Activated CD4-positive, alpha-beta T cell treated with anti-CD3 and anti-CD28 coated beads, Interleukin-2, Interleukin-6, amounts not matched to agents 100 ng/mL and 50 ng/mL, durations not matched to agents 16 hours and 8 hours (primary cell): ENCODE measurements at regions not wholly inside any gene's neighbourhood (a gene's known extent, or its start where the extent isn't known, plus 50 kb on each side); places are given as distances from the start of the nearest gene placed in this dataset.

Experiments used
- DNase-seq: peaks from one replicate; pipeline ENCODE4 v3.0.0-alpha.2; 2020

DNA sequence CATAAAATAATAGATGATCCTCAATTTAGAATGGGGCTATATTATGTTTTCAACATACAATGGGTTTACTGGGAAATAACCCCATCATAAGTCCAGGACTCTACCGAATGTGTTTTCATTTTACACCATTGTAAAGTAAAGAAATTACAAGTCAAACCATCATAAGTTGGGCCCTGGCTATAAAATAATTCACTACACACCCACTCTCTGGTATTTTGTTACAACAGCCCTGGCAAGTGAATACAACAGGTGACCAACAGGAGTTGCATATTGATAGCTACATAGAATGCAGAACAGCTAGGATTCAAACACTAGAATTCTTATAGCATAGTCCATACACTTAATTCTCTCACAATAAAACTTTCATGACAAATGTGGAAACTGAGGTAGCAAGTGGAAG lies 673.0 kb upstream of the CA10 start:
- DNase-seq: no peak

DNA sequence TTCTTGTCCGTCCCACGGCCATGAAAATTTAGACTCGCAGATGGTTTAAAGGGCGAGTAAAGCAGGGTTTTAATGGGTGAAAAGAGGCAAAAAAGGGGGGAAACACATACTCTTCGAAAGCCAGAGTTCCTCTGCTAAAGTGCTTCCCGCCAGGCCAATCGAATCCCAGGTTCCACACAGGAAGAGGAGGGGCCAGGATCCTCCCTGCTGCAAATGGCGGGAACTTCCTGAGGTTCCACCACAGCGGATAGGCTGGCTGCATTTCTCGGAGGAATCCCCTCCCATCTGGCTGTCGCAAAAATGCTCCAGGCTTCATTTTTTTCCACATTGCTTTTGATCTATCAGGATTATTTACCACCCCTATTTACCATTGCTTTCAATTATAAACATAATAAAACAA lies 670.1 kb upstream of the CA10 start:
- DNase-seq: no peak

DNA sequence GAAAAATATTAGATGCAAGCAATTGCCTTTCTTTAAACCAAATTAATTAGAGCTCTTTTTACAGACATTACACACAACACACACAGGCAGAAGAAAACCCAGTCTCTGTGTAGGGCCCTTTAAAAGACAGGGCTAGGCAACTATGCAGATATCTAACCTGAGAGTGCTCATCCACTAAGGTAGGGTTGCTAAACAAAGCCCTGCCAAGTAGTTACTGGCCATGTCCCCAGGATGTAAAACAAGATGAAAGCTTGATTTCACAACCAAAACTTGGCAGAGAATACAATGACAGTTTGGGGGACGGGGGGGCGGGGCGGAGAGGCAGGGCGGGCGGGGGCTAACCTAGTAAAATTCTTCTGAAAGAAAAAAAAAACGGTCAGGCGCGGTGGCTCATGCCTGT lies 669.0 kb upstream of the CA10 start:
- no peak for DNase-seq

- no peak for DNase-seq
Measured at GRCh38 chr17:52824542-52824941, 666.0 kb upstream of the CA10 start.

GRCh38 chr17:52823155-52823554 lies 664.6 kb upstream of the CA10 start:
- DNase-seq: no peak

DNA sequence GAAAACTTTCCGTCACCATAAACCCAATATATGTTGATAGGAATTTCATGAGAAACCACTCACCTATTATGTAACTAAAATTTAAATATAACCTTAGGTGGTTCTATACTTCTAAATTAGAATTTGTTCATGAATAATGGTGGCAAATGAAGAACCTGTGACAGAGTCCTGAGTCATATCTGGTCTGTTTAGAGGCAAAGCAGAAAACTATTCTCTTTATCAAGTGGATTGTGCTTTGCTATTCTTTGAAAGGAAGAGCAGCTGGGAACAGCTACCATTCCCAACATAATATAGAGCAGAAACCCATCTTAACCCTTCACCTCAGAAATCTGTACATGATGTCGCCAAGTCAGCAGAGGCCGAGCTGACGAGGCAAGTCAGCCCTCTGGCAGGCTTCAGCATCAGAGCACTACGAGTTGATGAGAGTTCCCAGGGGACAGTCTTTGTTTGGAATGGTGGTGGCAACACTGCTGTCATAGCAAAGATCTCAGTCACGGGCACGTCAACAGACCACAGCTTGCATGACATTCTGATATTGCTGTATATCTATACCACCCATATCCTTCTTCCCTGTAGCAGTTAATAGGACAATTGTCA lies 631.9 kb upstream of the CA10 start:
- DNase-seq: no peak

DNA sequence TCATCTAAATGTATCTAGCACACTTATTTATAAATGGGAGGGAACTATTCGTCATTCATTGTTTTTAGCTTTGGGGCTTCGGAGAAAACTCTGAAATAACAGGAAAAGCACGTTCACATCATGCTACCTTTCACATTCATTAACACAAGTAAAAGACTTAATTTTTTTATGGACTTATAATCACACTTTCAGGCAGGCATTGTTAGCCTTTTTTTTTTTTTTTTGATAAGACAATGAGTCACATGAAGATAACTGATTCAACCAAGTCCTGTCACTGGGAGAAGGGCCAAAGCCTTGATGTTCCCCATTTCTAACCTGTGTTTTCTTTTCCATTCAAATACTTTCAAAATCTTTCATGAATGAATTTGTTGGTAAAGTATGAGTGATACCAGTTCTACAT lies 631.3 kb upstream of the CA10 start:
- no peak for DNase-seq

GRCh38 chr17:52776234-52776633 lies 617.7 kb upstream of the CA10 start:
- no peak for DNase-seq

GRCh38 chr17:52762794-52763167 lies 604.3 kb upstream of the CA10 start:
- DNase-seq: no peak

GRCh38 chr17:52762147-52762793 lies 603.8 kb upstream of the CA10 start:
- DNase-seq: no peak

DNA sequence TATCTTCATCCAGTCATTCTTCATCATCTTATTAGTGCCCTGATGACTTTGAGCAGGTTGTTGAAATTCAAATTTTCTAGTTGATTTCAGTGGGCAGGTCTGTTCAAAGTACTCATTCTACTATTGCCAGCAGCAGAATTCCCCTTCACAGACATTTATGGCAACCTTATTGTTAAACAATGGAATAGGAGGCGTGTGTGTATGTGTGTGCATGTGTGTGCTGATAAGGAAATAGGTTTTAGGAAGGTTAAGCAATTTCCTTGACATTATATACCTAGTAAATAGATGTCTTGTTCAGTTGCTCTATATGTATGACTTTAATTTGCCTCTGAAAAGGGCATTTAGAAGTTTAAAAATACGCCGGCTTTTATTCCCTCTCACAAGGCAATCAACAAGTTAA lies 601.4 kb upstream of the CA10 start:
- DNase-seq: no peak

DNA sequence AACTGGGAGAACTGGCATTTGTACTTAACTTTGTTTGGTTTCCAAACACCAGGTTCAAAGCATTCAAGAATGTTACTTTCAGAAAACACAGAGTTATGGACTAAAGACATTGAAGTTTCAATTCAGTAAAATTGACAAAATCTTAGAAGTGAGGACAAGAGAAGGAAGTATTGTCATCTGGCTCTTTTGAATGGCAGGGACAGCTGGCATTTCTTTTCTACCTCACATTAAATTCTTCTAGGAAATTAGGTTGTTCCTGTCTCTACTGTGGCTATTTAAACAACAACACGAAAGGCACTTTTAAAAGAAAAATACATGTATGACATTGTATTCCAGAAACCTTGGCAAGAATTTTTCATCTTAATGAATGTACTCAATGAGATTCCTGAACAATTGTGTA lies 600.0 kb upstream of the CA10 start:
- DNase-seq: no peak

- no peak for DNase-seq
Measured at GRCh38 chr17:52756746-52757145, 598.2 kb upstream of the CA10 start.

GRCh38 chr17:52754838-52755237 lies 596.3 kb upstream of the CA10 start:
- no peak for DNase-seq

DNA sequence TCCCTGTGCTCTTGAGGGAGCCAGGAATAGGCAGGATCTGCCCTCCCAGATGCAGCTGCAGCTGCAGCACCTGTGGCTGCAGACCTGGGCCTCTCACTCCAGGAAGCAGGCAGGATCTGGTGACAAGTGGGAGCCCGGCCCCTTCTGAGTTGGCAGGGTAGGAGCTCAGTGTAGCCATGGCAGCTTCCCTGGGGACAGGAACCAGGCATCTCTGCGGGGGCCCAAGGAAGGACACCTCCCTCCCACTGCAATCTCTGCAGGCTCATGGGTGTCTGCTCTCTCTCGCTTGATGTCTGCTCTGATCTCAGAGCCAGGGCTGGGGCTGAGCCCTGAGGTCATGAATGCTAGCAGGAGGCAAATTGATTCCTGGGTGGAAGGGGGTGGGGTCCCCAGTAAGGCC lies 592.5 kb upstream of the CA10 start:
- DNase-seq: no peak

DNA sequence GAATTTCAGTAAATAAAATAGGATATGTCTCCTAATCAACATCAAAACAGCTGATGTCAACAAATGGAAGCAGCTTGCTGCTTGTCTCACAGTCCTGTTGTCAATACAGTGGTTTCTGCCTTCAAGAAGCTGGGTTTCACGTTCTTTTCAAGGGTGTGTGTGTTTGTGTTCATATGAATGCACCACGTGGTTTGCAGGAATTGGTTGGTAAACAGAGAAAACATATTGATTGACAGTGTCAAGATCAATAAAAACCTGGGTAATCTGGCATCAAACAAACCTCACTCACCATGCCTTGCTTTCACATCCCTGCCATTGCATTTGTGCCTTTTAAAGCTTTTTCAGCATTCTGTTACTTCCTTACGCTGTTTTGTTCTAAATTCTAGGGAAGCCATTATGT lies 585.7 kb upstream of the CA10 start:
- no peak for DNase-seq

DNA sequence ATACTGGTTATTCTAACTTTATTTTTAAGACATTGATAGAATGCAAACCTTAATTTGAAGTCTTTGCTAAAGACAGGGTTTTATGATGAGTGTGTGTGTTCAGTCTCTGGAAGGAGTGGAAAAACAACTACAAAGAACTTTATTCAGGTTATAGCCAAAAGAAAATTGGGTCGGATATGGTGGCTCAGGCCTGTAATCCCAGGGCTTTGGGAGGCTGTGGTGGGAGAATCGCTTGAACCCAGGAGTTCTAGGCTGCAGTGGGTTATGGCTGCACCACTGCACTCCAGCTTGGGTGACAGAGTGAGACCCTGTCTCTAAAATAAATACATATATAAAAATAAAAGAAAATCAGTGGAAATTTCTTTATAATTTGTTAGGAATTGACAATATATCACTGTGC lies 581.5 kb upstream of the CA10 start:
- DNase-seq: no peak

GRCh38 chr17:52738791-52739190 lies 580.3 kb upstream of the CA10 start:
- DNase-seq: no peak

DNA sequence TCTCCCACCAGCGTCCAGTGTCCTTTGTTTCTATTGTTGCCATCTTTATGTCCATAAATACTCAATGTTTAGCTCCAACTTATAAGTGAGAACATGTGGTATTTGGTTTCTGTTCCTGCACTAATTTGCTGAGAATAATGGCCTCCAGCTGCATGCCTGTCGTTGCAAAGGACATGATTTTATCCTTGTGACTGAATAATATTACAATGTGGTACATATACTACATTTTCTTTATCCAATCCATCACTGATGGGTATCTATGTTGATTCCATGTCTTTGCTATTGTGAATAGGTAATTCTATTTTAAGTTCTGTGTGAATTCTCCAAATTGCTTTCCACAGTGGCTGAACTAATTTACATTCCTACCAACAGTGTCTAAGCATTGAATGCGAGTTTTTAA lies 578.6 kb upstream of the CA10 start:
- no peak for DNase-seq

DNA sequence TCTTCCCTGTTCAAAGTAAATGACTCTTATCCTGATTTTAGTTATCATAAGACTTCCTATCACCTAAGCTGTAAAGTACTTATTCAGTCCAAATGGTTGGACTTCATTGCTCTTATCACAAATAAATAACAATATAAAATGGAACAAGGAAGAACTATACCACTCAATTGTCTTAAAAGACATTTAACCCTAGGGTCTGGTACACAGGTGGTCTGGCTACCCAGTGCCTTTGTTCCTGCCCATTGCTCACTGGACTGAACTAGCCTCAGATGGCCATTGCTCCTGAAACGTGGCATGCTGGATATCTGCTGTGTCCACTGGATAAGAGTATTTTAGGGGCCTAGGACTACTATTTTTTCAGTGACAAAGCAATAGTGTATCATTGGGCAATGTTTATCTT lies 574.3 kb upstream of the CA10 start:
- no peak for DNase-seq

DNA sequence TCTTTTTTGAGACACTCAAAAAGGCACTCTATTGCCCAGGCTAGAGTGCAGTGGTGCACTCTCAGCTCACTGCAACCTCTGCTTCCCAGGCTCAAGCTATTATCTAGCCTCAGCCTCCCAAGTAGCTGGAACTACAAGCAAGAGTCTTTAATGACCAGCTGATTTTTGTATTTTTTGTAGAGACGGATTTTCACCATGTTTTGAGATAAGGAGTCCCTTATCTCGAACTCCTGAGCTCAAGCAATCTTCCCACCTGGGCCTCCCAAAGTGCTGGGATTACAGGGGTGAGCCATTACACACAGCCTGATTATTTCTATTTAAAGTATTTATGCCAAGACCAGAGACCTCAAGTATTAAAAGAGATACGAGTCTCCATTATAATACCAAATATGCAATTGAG lies 566.1 kb upstream of the CA10 start:
- no peak for DNase-seq

DNA sequence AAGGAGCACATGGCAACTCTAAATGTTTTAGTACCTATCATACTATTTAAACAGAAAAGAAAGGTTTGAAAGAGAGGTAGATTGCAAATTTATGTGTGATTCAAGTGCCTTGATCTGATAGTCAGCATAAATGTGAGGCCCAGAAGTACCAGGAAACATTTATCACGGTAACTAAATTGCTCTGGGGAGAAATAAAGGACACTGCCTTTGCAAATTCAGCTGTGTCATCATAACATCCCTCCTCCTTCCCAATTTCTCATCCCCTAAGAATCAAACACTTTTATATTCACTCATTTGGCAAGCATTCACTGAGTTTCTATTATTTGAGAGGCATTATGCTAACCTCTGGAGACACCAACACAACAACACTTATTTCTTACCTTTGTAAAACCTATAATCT lies 563.4 kb upstream of the CA10 start:
- DNase-seq: no peak

GRCh38 chr17:52710363-52710901 lies 551.9 kb upstream of the CA10 start:
- no peak for DNase-seq

DNA sequence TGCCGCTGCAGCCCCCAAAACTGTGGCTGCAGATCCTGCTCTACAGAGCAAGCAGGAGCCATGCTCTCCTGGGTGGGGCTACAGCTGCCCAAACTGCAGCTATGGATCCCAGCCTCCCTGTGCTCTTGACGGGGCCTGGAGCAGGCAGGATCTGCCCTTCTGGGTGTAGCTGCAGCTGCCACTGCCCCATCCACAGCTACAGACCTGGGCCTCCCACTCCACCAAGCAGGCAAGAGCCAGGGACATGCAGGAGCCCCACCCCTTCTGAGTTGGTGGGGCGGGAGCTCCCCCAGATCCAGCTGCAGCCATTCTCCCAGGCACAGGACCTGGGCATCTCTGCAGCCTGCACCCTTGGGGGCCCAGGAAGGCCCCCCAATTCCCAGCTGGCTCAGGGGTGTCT lies 551.2 kb upstream of the CA10 start:
- DNase-seq: no peak

DNA sequence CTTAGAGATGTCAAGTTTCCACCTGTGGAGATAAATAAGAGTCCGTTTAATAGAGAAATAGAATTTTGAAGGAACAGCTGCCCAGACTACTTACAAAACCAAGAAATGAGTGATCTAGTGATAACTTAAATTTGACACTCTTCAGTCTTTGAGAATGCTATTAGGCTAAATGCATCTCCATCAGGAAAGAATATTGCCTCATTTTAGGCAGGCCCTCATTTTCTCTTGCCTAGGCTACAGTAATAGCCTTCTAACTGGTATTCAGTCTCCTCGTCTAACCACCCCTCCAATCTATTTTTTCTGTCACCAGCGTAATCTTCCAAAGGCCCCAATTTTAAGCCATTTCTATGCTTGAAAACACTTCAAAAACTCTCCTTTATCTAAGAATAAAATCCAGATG lies 537.8 kb upstream of the CA10 start:
- no peak for DNase-seq
